ENCODE measurements at regions not wholly inside any gene's neighbourhood (a gene's known extent, or its start where the extent isn't known, plus 50 kb on each side); places are given as distances from the start of the nearest gene placed in this dataset.

DNA sequence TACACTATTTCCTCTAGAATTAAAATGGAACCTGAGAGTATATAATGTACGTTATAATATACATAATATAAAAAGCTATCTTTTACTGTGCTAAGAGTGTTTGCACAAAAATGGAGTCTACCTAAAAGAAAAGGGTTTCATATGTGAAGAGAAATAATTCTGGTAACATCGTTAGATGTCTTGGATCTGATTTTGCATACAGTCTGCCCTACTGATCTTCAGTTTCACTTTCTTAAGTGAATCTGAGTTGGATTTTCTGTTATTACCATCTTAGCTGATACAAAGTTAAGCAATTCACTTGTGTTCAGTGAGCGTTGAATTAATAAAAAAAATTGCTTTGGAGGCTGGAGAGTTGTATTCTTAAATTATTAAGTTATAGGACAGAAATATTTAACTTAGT is 502.1 kb upstream of the TMEFF2 start (continued):
- TF ChIP-seq, protein P1, sequence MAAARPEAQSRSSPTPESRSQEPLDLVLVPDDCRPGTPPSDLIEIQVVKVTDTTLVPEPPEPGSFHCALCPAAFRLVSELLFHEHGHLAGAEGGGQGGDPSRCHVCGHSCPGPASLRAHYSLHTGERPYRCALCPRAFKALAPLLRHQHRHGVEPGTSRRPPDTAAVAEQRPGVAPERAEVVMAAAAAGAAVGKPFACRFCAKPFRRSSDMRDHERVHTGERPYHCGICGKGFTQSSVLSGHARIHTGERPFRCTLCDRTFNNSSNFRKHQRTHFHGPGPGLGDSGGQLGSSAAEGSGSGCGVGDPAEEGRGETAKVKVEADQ (CRISPR knock-in tag; IDR thresholded peaks at IDR 0.05; ENCODE audit: borderline replicate concordance), result no peak

DNA sequence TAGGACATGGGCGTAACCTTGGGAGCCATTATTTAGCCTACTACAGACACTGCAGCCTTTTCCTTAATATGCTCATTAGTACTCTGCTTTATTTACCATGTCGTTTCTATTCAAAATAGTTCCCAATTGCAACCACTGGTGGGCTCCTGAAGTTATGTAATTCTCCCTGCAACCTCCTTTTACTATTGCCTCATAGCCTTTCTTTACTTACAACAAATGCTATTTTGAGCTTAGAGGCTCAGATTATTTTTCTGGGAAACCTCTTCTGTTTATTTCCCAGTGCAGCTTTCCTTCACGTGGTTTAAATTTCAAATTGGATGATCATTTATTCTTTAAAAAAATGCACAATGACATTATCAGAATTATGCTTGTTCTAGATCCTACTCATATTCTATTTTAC is 492.3 kb upstream of the TMEFF2 start:
- WGBS (ENCODE audit: low lambda C conversion rate), result 26% methylated on average over 3 of the region's 3 CpGs
- POLR2A ChIA-PET, result no interaction called here
- TF ChIP-seq, protein P2, sequence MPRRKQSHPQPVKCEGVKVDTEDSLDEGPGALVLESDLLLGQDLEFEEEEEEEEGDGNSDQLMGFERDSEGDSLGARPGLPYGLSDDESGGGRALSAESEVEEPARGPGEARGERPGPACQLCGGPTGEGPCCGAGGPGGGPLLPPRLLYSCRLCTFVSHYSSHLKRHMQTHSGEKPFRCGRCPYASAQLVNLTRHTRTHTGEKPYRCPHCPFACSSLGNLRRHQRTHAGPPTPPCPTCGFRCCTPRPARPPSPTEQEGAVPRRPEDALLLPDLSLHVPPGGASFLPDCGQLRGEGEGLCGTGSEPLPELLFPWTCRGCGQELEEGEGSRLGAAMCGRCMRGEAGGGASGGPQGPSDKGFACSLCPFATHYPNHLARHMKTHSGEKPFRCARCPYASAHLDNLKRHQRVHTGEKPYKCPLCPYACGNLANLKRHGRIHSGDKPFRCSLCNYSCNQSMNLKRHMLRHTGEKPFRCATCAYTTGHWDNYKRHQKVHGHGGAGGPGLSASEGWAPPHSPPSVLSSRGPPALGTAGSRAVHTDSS (CRISPR knock-in tag; conservative IDR thresholded peaks at IDR 0.05), result no peak
- TF ChIP-seq MXI1 (IDR thresholded peaks at IDR 0.05; ENCODE audit: borderline replicate concordance, low read depth, low read length) (no peak), ZNF180 (CRISPR knock-in tag; IDR thresholded peaks at IDR 0.05; ENCODE audit: borderline replicate concordance, low read depth) (no peak), TBP (CRISPR knock-in tag; IDR thresholded peaks at IDR 0.05) (no peak), HOXD1 (CRISPR knock-in tag; IDR thresholded peaks at IDR 0.05) (no peak), SETDB1 (CRISPR knock-in tag; IDR thresholded peaks at IDR 0.05; ENCODE audit: borderline replicate concordance) (no peak), ZFP36 (IDR thresholded peaks at IDR 0.05; ENCODE audit: borderline replicate concordance, low read depth, low read length, partially characterized antibody) (no peak), NR2C2 (CRISPR knock-in tag; IDR thresholded peaks at IDR 0.05; ENCODE audit: borderline replicate concordance) (no peak), ZNF724P (CRISPR knock-in tag; IDR thresholded peaks at IDR 0.05; ENCODE audit: borderline replicate concordance) (no peak)
- TF ChIP-seq, protein P3, sequence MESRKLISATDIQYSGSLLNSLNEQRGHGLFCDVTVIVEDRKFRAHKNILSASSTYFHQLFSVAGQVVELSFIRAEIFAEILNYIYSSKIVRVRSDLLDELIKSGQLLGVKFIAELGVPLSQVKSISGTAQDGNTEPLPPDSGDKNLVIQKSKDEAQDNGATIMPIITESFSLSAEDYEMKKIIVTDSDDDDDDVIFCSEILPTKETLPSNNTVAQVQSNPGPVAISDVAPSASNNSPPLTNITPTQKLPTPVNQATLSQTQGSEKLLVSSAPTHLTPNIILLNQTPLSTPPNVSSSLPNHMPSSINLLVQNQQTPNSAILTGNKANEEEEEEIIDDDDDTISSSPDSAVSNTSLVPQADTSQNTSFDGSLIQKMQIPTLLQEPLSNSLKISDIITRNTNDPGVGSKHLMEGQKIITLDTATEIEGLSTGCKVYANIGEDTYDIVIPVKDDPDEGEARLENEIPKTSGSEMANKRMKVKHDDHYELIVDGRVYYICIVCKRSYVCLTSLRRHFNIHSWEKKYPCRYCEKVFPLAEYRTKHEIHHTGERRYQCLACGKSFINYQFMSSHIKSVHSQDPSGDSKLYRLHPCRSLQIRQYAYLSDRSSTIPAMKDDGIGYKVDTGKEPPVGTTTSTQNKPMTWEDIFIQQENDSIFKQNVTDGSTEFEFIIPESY (CRISPR knock-in tag; IDR thresholded peaks at IDR 0.05), result no peak
- TF ChIP-seq, protein P4, sequence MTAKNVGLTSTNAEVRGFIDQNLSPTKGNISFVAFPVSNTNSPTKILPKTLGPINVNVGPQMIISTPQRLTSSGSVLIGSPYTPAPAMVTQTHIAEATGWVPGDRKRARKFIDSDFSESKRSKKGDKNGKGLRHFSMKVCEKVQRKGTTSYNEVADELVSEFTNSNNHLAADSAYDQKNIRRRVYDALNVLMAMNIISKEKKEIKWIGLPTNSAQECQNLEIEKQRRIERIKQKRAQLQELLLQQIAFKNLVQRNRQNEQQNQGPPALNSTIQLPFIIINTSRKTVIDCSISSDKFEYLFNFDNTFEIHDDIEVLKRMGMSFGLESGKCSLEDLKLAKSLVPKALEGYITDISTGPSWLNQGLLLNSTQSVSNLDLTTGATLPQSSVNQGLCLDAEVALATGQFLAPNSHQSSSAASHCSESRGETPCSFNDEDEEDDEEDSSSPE (CRISPR knock-in tag; IDR thresholded peaks at IDR 0.05), result no peak
- TF ChIP-seq, protein P5, sequence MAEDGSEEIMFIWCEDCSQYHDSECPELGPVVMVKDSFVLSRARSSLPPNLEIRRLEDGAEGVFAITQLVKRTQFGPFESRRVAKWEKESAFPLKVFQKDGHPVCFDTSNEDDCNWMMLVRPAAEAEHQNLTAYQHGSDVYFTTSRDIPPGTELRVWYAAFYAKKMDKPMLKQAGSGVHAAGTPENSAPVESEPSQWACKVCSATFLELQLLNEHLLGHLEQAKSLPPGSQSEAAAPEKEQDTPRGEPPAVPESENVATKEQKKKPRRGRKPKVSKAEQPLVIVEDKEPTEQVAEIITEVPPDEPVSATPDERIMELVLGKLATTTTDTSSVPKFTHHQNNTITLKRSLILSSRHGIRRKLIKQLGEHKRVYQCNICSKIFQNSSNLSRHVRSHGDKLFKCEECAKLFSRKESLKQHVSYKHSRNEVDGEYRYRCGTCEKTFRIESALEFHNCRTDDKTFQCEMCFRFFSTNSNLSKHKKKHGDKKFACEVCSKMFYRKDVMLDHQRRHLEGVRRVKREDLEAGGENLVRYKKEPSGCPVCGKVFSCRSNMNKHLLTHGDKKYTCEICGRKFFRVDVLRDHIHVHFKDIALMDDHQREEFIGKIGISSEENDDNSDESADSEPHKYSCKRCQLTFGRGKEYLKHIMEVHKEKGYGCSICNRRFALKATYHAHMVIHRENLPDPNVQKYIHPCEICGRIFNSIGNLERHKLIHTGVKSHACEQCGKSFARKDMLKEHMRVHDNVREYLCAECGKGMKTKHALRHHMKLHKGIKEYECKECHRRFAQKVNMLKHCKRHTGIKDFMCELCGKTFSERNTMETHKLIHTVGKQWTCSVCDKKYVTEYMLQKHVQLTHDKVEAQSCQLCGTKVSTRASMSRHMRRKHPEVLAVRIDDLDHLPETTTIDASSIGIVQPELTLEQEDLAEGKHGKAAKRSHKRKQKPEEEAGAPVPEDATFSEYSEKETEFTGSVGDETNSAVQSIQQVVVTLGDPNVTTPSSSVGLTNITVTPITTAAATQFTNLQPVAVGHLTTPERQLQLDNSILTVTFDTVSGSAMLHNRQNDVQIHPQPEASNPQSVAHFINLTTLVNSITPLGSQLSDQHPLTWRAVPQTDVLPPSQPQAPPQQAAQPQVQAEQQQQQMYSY (CRISPR knock-in tag; IDR thresholded peaks at IDR 0.05), result no peak
- TF ChIP-seq, protein P6, sequence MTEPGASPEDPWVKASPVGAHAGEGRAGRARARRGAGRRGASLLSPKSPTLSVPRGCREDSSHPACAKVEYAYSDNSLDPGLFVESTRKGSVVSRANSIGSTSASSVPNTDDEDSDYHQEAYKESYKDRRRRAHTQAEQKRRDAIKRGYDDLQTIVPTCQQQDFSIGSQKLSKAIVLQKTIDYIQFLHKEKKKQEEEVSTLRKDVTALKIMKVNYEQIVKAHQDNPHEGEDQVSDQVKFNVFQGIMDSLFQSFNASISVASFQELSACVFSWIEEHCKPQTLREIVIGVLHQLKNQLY (CRISPR knock-in tag; IDR thresholded peaks at IDR 0.05), result no peak

More for the DNA sequence above, 492.3 kb upstream of the TMEFF2 start:
- CTCF ChIA-PET (ENCODE audit: low intra/inter-chr PET ratio, low total read pairs), result no interaction called here
- Histone ChIP-seq H3K4me1 (ENCODE audit: insufficient read depth, low read length) (no peaks in the 10 kb centered on the region), H3K9ac (ENCODE audit: insufficient read depth, low read depth, low read length) (no peak overlapping the region), H3K27ac (ENCODE audit: extremely low read length, insufficient read depth, low read length) (no peak overlapping the region), H3K27me3 (ENCODE audit: control insufficient read depth in 1 of 2, insufficient read depth in 2 of 2, low read length in 2 of 2) (no peaks in the 10 kb centered on the region), H3K4me3 (replicated peaks in 1 of 3; ENCODE audit: insufficient read depth in 1 of 3, low read depth in 2 of 3, low read length in 3 of 3) (no peak overlapping the region), H4K20me1 (ENCODE audit: insufficient read depth, low read length) (no peaks in the 10 kb centered on the region), H3K9me3 (ENCODE audit: low read length) (peaks cover 6% of the 10 kb centered on the region; the same call in 1 of the 2 replicates), H3K4me2 (ENCODE audit: low read depth, low read length) (no peak overlapping the region), H3K36me3 (replicated peaks in 1 of 2; ENCODE audit: control insufficient read depth in 1 of 2, insufficient read depth in 2 of 2, low read length in 2 of 2) (no peaks in the 10 kb centered on the region), H3K79me2 (ENCODE audit: insufficient read depth, low read length) (no peaks in the 10 kb centered on the region), H2AFZ (ENCODE audit: low read length) (no peak overlapping the region)
- FAIRE-seq (no peak), ATAC-seq (no peak), DNase-seq (ENCODE audit: low spot score) (no peak)
- no TSS peak for BruUV-seq (replicated peaks)
- intact Hi-C loops (cut with micrococcal nuclease; ENCODE audit: unreplicated experiment) (no loop called here), in situ Hi-C loops (cut with HindIII; ENCODE audit: extremely low pct_ligation_motif_present, low pct_unique_long_range_greater_than_20kb) (no loop called here)
